Subcutaneous abdominal adipose tissue (tissue), 5 donors: ENCODE measurements at regions not wholly inside any gene's neighbourhood (a gene's known extent, or its start where the extent isn't known, plus 50 kb on each side); places are given as distances from the start of the nearest gene placed in this dataset.

ENCODE experiments used
- H3K27ac ChIP-seq: one replicate; pipeline ENCODE4 v1.7.0; 2013; ENCODE audit warnings: low read depth, mild to moderate bottlenecking, inconsistent platforms, low read length, moderate library complexity
- H3K27me3 ChIP-seq, 5 donors: one replicate each; pipeline ENCODE4 v1.7.0; 2013; ENCODE audit warnings: low read length in 5 of 5, inconsistent platforms in 1 of 5; ENCODE audit not compliant: control insufficient read depth in 5 of 5, insufficient read depth in 4 of 5
- H3K36me3 ChIP-seq, 5 donors: one replicate each; pipeline ENCODE4 v1.7.0; 2013; ENCODE audit warnings: low read length in 5 of 5; ENCODE audit not compliant: control insufficient read depth in 5 of 5, insufficient read depth in 5 of 5
- H3K4me1 ChIP-seq, 5 donors: one replicate each; pipeline ENCODE4 v1.7.0; 2013; ENCODE audit warnings: low read length in 5 of 5, mild to moderate bottlenecking in 3 of 5, moderate library complexity in 1 of 5; ENCODE audit not compliant: control insufficient read depth in 5 of 5, insufficient read depth in 5 of 5
- H3K4me3 ChIP-seq, 5 donors: one replicate each; pipeline ENCODE4 v1.7.0; 2013; ENCODE audit warnings: low read length in 5 of 5, low read depth in 1 of 5
- H3K9ac ChIP-seq, 5 donors: one replicate each; pipeline ENCODE4 v1.7.0; 2013; ENCODE audit warnings: low read length in 5 of 5, mild to moderate bottlenecking in 4 of 5, moderate library complexity in 3 of 5
- H3K9me3 ChIP-seq, 5 donors: one replicate each; pipeline ENCODE4 v1.7.0; 2013; ENCODE audit warnings: low read length in 5 of 5; ENCODE audit not compliant: control insufficient read depth in 5 of 5
- donor health status: healthy.
- donor health status: healthy.
- donor health status: healthy.
- donor health status: healthy.
- donor health status: healthy.

GRCh38 chr5:33267801-33268200 lies 173.0 kb upstream of the TARS1 start:
- H3K4me3 ChIP-seq = no peak overlapping the region
- H3K9ac ChIP-seq = no peak overlapping the region
- H3K4me1 ChIP-seq = peaks cover 0 to 2% (median 0%) of the 10 kb centered on the region in 5 donors
- H3K36me3 ChIP-seq = no peaks in the 10 kb centered on the region
- no peaks in the 10 kb centered on the region for H3K27me3 ChIP-seq
- H3K27ac ChIP-seq = no peak overlapping the region
- peaks cover 0 to 6% (median 2%) of the 10 kb centered on the region in 5 donors for H3K9me3 ChIP-seq

GRCh38 chr5:33268374-33268773 lies 172.4 kb upstream of the TARS1 start:
- H3K9me3 ChIP-seq = peaks cover 0 to 6% (median 2%) of the 10 kb centered on the region in 5 donors
- no peak overlapping the region for H3K4me3 ChIP-seq
- H3K4me1 ChIP-seq = peaks cover 0 to 2% (median 0%) of the 10 kb centered on the region in 5 donors
- no peak overlapping the region for H3K27ac ChIP-seq
- H3K36me3 ChIP-seq = no peaks in the 10 kb centered on the region
- H3K27me3 ChIP-seq = no peaks in the 10 kb centered on the region
- no peak overlapping the region for H3K9ac ChIP-seq

GRCh38 chr5:33270671-33271070 lies 170.1 kb upstream of the TARS1 start:
- peaks cover 0 to 2% (median 0%) of the 10 kb centered on the region in 5 donors for H3K4me1 ChIP-seq
- no peaks in the 10 kb centered on the region for H3K27me3 ChIP-seq
- H3K9ac ChIP-seq = no peak overlapping the region
- no peaks in the 10 kb centered on the region for H3K36me3 ChIP-seq
- no peak overlapping the region for H3K27ac ChIP-seq
- no peaks in the 10 kb centered on the region for H3K9me3 ChIP-seq
- H3K4me3 ChIP-seq = no peak overlapping the region

GRCh38 chr5:33271606-33272005 lies 169.2 kb upstream of the TARS1 start:
- Histone ChIP-seq H3K36me3 (no peaks in the 10 kb centered on the region), H3K9ac (no peak overlapping the region), H3K4me1 (peaks cover 0 to 8% (median 2%) of the 10 kb centered on the region in 5 donors), H3K9me3 (no peaks in the 10 kb centered on the region), H3K27me3 (no peaks in the 10 kb centered on the region), H3K27ac (no peak overlapping the region), H3K4me3 (no peak overlapping the region)

GRCh38 chr5:33272288-33272687 lies 168.5 kb upstream of the TARS1 start:
- no peaks in the 10 kb centered on the region for H3K9me3 ChIP-seq
- no peak overlapping the region for H3K27ac ChIP-seq
- no peaks in the 10 kb centered on the region for H3K36me3 ChIP-seq
- H3K4me1 ChIP-seq = peaks cover 0 to 14% (median 3%) of the 10 kb centered on the region in 5 donors
- H3K4me3 ChIP-seq = no peak overlapping the region
- no peaks in the 10 kb centered on the region for H3K27me3 ChIP-seq
- no peak overlapping the region for H3K9ac ChIP-seq

- Histone ChIP-seq H3K9me3 (no peaks in the 10 kb centered on the region), H3K36me3 (no peaks in the 10 kb centered on the region), H3K27ac (no peak overlapping the region)
Observed at GRCh38 chr5:33273985-33274384, 166.8 kb upstream of the TARS1 start.

GRCh38 chr5:33275391-33275790 lies 165.4 kb upstream of the TARS1 start:
- Histone ChIP-seq H3K36me3 (no peaks in the 10 kb centered on the region), H3K27me3 (no peaks in the 10 kb centered on the region), H3K9me3 (no peaks in the 10 kb centered on the region), H3K9ac (no peak overlapping the region), H3K4me1 (peaks cover 0 to 14% (median 3%) of the 10 kb centered on the region in 5 donors), H3K4me3 (no peak overlapping the region), H3K27ac (no peak overlapping the region)

More at GRCh38 chr5:33273985-33274384, 166.8 kb upstream of the TARS1 start:
- H3K9ac ChIP-seq = no peak overlapping the region
- H3K27me3 ChIP-seq = no peaks in the 10 kb centered on the region
- H3K4me1 ChIP-seq = peaks cover 0 to 14% (median 3%) of the 10 kb centered on the region in 5 donors
- H3K4me3 ChIP-seq = no peak overlapping the region

GRCh38 chr5:33275921-33276627 lies 164.7 kb upstream of the TARS1 start:
- H3K4me3 ChIP-seq = no peak overlapping the region
- H3K9ac ChIP-seq = no peak overlapping the region
- H3K27me3 ChIP-seq = no peaks in the 10 kb centered on the region
- H3K27ac ChIP-seq = no peak overlapping the region
- peaks cover 0 to 14% (median 3%) of the 10 kb centered on the region in 5 donors for H3K4me1 ChIP-seq
- no peaks in the 10 kb centered on the region for H3K36me3 ChIP-seq
- no peaks in the 10 kb centered on the region for H3K9me3 ChIP-seq

- Histone ChIP-seq H3K4me1 (peaks cover 0 to 14% (median 5%) of the 10 kb centered on the region in 5 donors), H3K27me3 (no peaks in the 10 kb centered on the region), H3K27ac (no peak overlapping the region), H3K9me3 (no peaks in the 10 kb centered on the region), H3K4me3 (no peak overlapping the region), H3K9ac (no peak overlapping the region), H3K36me3 (no peaks in the 10 kb centered on the region)
Observed at GRCh38 chr5:33276628-33276950, 164.2 kb upstream of the TARS1 start.

- H3K4me3 ChIP-seq = no peak overlapping the region
- H3K4me1 ChIP-seq = peaks cover 0 to 13% (median 6%) of the 10 kb centered on the region in 5 donors
- no peaks in the 10 kb centered on the region for H3K27me3 ChIP-seq
- no peaks in the 10 kb centered on the region for H3K36me3 ChIP-seq
- H3K27ac ChIP-seq = no peak overlapping the region
- no peak overlapping the region for H3K9ac ChIP-seq
- no peaks in the 10 kb centered on the region for H3K9me3 ChIP-seq
Observed at GRCh38 chr5:33277061-33277650, 163.6 kb upstream of the TARS1 start.
